ENCODE measurements at regions not wholly inside any gene's neighbourhood (a gene's known extent, or its start where the extent isn't known, plus 50 kb on each side); places are given as distances from the start of the nearest gene placed in this dataset.

DNA sequence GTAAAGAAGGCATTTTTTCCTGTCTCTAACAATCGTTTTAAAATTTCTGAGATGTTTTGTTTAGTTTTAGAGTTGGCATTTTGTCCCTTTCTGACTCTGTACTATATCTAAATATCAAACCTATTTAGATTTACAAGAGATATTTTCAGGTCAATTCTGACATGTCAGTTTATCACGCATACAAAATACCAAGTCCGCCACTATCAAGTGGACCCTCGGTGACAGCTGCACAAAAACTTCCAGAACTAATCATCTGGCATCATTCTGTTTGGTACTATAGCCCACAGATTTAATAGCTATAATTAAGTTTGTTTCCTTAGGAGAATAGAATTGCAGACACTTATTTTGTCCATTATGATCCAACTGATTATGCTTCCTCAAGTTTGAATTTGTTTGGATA, 1278.2 kb downstream of the CDH12 start:
- Histone ChIP-seq H3K79me2 (ENCODE audit: control insufficient read depth, insufficient read depth, low read length) (no peaks in the 10 kb centered on the region), H4K20me1 (replicated peaks; ENCODE audit: control insufficient read depth, extremely low read depth, insufficient read depth, low read length) (no peaks in the 10 kb centered on the region), H3K36me3 (ENCODE audit: control insufficient read depth in 2 of 2, extremely low read depth in 1 of 2, insufficient read depth in 2 of 2, low read length in 2 of 2) (no peaks in the 10 kb centered on the region), H3K4me2 (ENCODE audit: insufficient read depth, low read length) (no peak overlapping the region), H2AFZ (ENCODE audit: low read depth, low read length) (no peak overlapping the region), H3K9me1 (replicated peaks; ENCODE audit: control insufficient read depth, extremely low read depth, insufficient read depth, low read length) (no peaks in the 10 kb centered on the region), H3K9me3 (replicated peaks; ENCODE audit: control insufficient read depth, insufficient read depth, low read length) (no peaks in the 10 kb centered on the region), H3K4me3 (replicated peaks in 1 of 3; ENCODE audit: insufficient read depth in 1 of 3, low read depth in 1 of 3, low read length in 3 of 3) (no peak overlapping the region), H3K27ac (ENCODE audit: insufficient read depth, low read depth, low read length) (no peak overlapping the region), H3K27me3 (ENCODE audit: control insufficient read depth in 2 of 2, insufficient read depth in 2 of 2, low read length in 2 of 2) (no peaks in the 10 kb centered on the region), H3K9ac (replicated peaks; ENCODE audit: extremely low read depth, insufficient read depth, low read length) (no peak overlapping the region), H3K4me1 (ENCODE audit: control insufficient read depth, extremely low read depth, insufficient read depth, low read length) (no peaks in the 10 kb centered on the region)
- intact Hi-C loops (cut with micrococcal nuclease) (no loop called here), dilution Hi-C loops (cut with MboI; ENCODE audit: extremely low pct_ligation_motif_present, low sequenced_read_pairs) (no loop called here)
- TF ChIP-seq, protein P1, sequence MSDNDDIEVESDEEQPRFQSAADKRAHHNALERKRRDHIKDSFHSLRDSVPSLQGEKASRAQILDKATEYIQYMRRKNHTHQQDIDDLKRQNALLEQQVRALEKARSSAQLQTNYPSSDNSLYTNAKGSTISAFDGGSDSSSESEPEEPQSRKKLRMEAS (IDR thresholded peaks at IDR 0.05; ENCODE audit: insufficient read depth, insufficient read length), result no peak
- no peak for TF ChIP-seq JUN (IDR thresholded peaks at IDR 0.05; ENCODE audit: borderline replicate concordance, insufficient read depth, insufficient read length, low read depth)
- no peak for TF ChIP-seq GATA2 (IDR thresholded peaks at IDR 0.05; ENCODE audit: insufficient read depth, insufficient read length, low read depth, low read length)
- no peak for TF ChIP-seq POLR2AphosphoS5 (IDR thresholded peaks at IDR 0.05; ENCODE audit: insufficient read depth, low read depth, low read length)
- TF ChIP-seq MYC (IDR thresholded peaks at IDR 0.05; ENCODE audit: low read depth, low read length), result no peak
- TF ChIP-seq FOS (IDR thresholded peaks at IDR 0.05; ENCODE audit: borderline replicate concordance, insufficient read depth, low read length), result no peak
- POLR2A ChIA-PET, result no interaction called here
- FAIRE-seq, result no peak
- DNase-seq (ENCODE audit: low read depth, low spot score), result no peak
- no TSS peak for BruUV-seq (replicated peaks)
- CTCF ChIA-PET, result no interaction called here

DNA sequence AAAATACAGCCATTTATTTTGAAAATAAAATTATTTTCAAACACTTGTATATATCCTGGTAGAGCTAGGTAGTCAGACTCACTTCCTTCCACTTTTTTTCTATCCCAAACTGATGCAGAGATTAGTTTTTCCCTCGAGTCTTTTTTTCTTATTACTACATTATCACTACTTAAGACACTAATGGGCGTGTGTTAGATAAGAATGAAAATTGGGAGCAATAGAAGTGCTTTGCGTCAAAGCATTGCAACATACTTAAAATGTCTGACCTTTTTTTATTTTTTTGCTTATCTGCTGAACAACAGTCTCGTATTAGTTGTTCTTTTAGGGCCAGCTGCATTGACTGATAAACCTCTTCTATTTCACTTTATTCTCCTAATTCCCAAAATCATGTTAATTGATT, 1278.7 kb downstream of the CDH12 start:
- H3K27me3 ChIP-seq (ENCODE audit: control insufficient read depth in 2 of 2, insufficient read depth in 2 of 2, low read length in 2 of 2), result no peaks in the 10 kb centered on the region
- no peak for FAIRE-seq
- dilution Hi-C loops (cut with MboI; ENCODE audit: extremely low pct_ligation_motif_present, low sequenced_read_pairs), result no loop called here
- no peak for TF ChIP-seq JUN (IDR thresholded peaks at IDR 0.05; ENCODE audit: borderline replicate concordance, insufficient read depth, insufficient read length, low read depth)
- TF ChIP-seq POLR2AphosphoS5 (IDR thresholded peaks at IDR 0.05; ENCODE audit: insufficient read depth, low read depth, low read length), result no peak
- H3K27ac ChIP-seq (ENCODE audit: insufficient read depth, low read depth, low read length), result no peak overlapping the region
- H3K4me1 ChIP-seq (ENCODE audit: control insufficient read depth, extremely low read depth, insufficient read depth, low read length), result no peaks in the 10 kb centered on the region
- H2AFZ ChIP-seq (ENCODE audit: low read depth, low read length), result no peak overlapping the region
- H4K20me1 ChIP-seq (replicated peaks; ENCODE audit: control insufficient read depth, extremely low read depth, insufficient read depth, low read length), result no peaks in the 10 kb centered on the region
- no peaks in the 10 kb centered on the region for H3K36me3 ChIP-seq (ENCODE audit: control insufficient read depth in 2 of 2, extremely low read depth in 1 of 2, insufficient read depth in 2 of 2, low read length in 2 of 2)
- no peaks in the 10 kb centered on the region for H3K79me2 ChIP-seq (ENCODE audit: control insufficient read depth, insufficient read depth, low read length)
- H3K4me2 ChIP-seq (ENCODE audit: insufficient read depth, low read length), result no peak overlapping the region
- H3K9ac ChIP-seq (replicated peaks; ENCODE audit: extremely low read depth, insufficient read depth, low read length), result no peak overlapping the region
- CTCF ChIA-PET, result no interaction called here
- no TSS peak for BruUV-seq (replicated peaks)
- no peaks in the 10 kb centered on the region for H3K9me1 ChIP-seq (replicated peaks; ENCODE audit: control insufficient read depth, extremely low read depth, insufficient read depth, low read length)
- H3K4me3 ChIP-seq (replicated peaks in 1 of 3; ENCODE audit: insufficient read depth in 1 of 3, low read depth in 1 of 3, low read length in 3 of 3), result no peak overlapping the region
- DNase-seq (ENCODE audit: low read depth, low spot score), result no peak
- POLR2A ChIA-PET, result no interaction called here
- no peaks in the 10 kb centered on the region for H3K9me3 ChIP-seq (replicated peaks; ENCODE audit: control insufficient read depth, insufficient read depth, low read length)
- intact Hi-C loops (cut with micrococcal nuclease), result no loop called here

Measured in endothelial cell of umbilical vein (primary cell).